ENCODE measurements at regions not wholly inside any gene's neighbourhood (a gene's known extent, or its start where the extent isn't known, plus 50 kb on each side); places are given as distances from the start of the nearest gene placed in this dataset.

GRCh38 chr15:59866642-59867041 is 137.5 kb upstream of the FOXB1 start:
- TF ChIP-seq, protein P1, sequence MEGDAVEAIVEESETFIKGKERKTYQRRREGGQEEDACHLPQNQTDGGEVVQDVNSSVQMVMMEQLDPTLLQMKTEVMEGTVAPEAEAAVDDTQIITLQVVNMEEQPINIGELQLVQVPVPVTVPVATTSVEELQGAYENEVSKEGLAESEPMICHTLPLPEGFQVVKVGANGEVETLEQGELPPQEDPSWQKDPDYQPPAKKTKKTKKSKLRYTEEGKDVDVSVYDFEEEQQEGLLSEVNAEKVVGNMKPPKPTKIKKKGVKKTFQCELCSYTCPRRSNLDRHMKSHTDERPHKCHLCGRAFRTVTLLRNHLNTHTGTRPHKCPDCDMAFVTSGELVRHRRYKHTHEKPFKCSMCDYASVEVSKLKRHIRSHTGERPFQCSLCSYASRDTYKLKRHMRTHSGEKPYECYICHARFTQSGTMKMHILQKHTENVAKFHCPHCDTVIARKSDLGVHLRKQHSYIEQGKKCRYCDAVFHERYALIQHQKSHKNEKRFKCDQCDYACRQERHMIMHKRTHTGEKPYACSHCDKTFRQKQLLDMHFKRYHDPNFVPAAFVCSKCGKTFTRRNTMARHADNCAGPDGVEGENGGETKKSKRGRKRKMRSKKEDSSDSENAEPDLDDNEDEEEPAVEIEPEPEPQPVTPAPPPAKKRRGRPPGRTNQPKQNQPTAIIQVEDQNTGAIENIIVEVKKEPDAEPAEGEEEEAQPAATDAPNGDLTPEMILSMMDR (IDR thresholded peaks at IDR 0.05): no peak
- TF ChIP-seq POLR2A (IDR thresholded peaks at IDR 0.05): no peak

Measured in lower leg skin (tissue), 3 donors.